ENCODE measurements at regions not wholly inside any gene's neighbourhood (a gene's known extent, or its start where the extent isn't known, plus 50 kb on each side); places are given as distances from the start of the nearest gene placed in this dataset.
A peak's percentile ranks its signal among the peaks of the same experiment; 100 is the strongest.

DNA sequence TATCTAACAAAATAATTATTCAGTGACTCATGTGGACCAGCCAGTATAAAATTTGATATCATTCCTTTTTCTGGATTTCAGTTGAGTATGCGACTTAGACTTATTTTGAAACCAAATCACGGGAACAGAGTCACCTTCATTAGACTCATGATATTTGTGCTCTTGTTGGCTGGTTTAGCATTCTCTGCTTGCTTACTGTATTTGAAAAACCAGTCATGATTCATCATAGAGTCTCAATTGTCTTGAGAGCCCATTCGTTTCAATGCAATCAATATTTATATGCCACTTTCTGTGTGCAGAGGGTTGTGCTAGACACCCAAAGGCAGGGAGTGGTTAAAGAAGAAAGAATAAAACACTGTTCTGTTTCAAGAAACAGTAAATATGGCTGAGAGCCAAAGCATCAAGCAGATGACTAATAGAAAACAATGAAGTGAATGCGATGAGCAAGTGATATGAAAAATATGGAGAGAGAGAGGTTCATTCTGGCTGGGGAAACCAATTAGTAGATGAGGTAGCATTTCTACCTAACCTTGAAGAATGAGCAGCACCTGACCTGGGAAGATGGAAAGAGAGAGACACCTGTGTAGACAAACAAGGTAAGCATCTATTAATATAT, 99.6 kb upstream of the MBNL2 start:
- TF ChIP-seq POLR2AphosphoS5 (IDR thresholded peaks at IDR 0.05; ENCODE audit: low read depth, low read length) (peak; percentile 37; the same call in 1 of the 2 replicates), SP1 (IDR thresholded peaks at IDR 0.05; ENCODE audit: low read depth) (peak; percentile 73), POLR2A (IDR thresholded peaks at IDR 0.05; ENCODE audit: borderline replicate concordance, extremely low read depth, insufficient read depth, insufficient read length) (no peak), EZH2 (IDR thresholded peaks at IDR 0.05) (no peak), YY1 (IDR thresholded peaks at IDR 0.05; ENCODE audit: extremely low read depth, insufficient replicate concordance, low read depth, low read length) (no peak), CEBPB (IDR thresholded peaks at IDR 0.05; ENCODE audit: low read depth) (peak; percentile 58), EZH2phosphoT487 (IDR thresholded peaks at IDR 0.05; ENCODE audit: borderline replicate concordance) (no peak), EGR1 (IDR thresholded peaks at IDR 0.05; ENCODE audit: low read depth) (no peak), JUND (IDR thresholded peaks at IDR 0.05) (peak; percentile 79), ZFX (IDR thresholded peaks at IDR 0.05) (no peak)
- TF ChIP-seq, protein P1, sequence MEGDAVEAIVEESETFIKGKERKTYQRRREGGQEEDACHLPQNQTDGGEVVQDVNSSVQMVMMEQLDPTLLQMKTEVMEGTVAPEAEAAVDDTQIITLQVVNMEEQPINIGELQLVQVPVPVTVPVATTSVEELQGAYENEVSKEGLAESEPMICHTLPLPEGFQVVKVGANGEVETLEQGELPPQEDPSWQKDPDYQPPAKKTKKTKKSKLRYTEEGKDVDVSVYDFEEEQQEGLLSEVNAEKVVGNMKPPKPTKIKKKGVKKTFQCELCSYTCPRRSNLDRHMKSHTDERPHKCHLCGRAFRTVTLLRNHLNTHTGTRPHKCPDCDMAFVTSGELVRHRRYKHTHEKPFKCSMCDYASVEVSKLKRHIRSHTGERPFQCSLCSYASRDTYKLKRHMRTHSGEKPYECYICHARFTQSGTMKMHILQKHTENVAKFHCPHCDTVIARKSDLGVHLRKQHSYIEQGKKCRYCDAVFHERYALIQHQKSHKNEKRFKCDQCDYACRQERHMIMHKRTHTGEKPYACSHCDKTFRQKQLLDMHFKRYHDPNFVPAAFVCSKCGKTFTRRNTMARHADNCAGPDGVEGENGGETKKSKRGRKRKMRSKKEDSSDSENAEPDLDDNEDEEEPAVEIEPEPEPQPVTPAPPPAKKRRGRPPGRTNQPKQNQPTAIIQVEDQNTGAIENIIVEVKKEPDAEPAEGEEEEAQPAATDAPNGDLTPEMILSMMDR (IDR thresholded peaks at IDR 0.05 in 2 of 3, conservative IDR thresholded peaks at IDR 0.05 in 1 of 3; ENCODE audit: borderline replicate concordance in 1 of 3, insufficient read depth in 1 of 3, low read depth in 2 of 3, low read length in 2 of 3) = no peak
- TF ChIP-seq, protein P2, sequence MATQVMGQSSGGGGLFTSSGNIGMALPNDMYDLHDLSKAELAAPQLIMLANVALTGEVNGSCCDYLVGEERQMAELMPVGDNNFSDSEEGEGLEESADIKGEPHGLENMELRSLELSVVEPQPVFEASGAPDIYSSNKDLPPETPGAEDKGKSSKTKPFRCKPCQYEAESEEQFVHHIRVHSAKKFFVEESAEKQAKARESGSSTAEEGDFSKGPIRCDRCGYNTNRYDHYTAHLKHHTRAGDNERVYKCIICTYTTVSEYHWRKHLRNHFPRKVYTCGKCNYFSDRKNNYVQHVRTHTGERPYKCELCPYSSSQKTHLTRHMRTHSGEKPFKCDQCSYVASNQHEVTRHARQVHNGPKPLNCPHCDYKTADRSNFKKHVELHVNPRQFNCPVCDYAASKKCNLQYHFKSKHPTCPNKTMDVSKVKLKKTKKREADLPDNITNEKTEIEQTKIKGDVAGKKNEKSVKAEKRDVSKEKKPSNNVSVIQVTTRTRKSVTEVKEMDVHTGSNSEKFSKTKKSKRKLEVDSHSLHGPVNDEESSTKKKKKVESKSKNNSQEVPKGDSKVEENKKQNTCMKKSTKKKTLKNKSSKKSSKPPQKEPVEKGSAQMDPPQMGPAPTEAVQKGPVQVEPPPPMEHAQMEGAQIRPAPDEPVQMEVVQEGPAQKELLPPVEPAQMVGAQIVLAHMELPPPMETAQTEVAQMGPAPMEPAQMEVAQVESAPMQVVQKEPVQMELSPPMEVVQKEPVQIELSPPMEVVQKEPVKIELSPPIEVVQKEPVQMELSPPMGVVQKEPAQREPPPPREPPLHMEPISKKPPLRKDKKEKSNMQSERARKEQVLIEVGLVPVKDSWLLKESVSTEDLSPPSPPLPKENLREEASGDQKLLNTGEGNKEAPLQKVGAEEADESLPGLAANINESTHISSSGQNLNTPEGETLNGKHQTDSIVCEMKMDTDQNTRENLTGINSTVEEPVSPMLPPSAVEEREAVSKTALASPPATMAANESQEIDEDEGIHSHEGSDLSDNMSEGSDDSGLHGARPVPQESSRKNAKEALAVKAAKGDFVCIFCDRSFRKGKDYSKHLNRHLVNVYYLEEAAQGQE (IDR thresholded peaks at IDR 0.05; ENCODE audit: low read depth) = no peak
- TF ChIP-seq, protein P3, sequence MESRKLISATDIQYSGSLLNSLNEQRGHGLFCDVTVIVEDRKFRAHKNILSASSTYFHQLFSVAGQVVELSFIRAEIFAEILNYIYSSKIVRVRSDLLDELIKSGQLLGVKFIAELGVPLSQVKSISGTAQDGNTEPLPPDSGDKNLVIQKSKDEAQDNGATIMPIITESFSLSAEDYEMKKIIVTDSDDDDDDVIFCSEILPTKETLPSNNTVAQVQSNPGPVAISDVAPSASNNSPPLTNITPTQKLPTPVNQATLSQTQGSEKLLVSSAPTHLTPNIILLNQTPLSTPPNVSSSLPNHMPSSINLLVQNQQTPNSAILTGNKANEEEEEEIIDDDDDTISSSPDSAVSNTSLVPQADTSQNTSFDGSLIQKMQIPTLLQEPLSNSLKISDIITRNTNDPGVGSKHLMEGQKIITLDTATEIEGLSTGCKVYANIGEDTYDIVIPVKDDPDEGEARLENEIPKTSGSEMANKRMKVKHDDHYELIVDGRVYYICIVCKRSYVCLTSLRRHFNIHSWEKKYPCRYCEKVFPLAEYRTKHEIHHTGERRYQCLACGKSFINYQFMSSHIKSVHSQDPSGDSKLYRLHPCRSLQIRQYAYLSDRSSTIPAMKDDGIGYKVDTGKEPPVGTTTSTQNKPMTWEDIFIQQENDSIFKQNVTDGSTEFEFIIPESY (IDR thresholded peaks at IDR 0.05; ENCODE audit: extremely low read depth, insufficient replicate concordance, low read length) = no peak
